GM12874 (cell line): ENCODE measurements at regions not wholly inside any gene's neighbourhood (a gene's known extent, or its start where the extent isn't known, plus 50 kb on each side); places are given as distances from the start of the nearest gene placed in this dataset.

Source experiments
- TF ChIP-seq, protein P1 (sequence below): IDR thresholded peaks from 2 replicates; pipeline ENCODE4 v1.5.1; 2011; ENCODE audit warnings: low read depth, mild to moderate bottlenecking, control low read depth, low read length, moderate library complexity; ENCODE audit not compliant: insufficient read depth

DNA sequence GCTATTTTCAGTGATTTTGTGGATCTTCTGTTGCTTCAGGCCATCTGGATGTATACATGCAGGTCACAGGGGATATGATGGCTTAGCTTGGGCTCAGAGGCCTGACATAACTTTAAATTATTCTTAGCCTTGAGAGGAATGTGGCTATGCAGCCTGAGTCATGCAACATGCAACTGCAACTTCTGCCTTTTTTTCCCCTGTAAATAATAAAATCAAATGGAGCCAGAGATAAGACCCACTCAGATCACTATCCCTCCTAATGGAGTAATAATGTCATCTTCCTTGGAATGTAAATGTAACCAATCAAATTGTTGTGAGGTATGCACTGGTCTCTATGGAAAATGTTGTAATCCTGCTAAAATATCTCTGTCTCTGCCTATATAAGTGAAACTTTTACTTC is 54.9 kb downstream of the MAGEB17 start:
- TF ChIP-seq, protein P1, sequence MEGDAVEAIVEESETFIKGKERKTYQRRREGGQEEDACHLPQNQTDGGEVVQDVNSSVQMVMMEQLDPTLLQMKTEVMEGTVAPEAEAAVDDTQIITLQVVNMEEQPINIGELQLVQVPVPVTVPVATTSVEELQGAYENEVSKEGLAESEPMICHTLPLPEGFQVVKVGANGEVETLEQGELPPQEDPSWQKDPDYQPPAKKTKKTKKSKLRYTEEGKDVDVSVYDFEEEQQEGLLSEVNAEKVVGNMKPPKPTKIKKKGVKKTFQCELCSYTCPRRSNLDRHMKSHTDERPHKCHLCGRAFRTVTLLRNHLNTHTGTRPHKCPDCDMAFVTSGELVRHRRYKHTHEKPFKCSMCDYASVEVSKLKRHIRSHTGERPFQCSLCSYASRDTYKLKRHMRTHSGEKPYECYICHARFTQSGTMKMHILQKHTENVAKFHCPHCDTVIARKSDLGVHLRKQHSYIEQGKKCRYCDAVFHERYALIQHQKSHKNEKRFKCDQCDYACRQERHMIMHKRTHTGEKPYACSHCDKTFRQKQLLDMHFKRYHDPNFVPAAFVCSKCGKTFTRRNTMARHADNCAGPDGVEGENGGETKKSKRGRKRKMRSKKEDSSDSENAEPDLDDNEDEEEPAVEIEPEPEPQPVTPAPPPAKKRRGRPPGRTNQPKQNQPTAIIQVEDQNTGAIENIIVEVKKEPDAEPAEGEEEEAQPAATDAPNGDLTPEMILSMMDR = no peak

DNA sequence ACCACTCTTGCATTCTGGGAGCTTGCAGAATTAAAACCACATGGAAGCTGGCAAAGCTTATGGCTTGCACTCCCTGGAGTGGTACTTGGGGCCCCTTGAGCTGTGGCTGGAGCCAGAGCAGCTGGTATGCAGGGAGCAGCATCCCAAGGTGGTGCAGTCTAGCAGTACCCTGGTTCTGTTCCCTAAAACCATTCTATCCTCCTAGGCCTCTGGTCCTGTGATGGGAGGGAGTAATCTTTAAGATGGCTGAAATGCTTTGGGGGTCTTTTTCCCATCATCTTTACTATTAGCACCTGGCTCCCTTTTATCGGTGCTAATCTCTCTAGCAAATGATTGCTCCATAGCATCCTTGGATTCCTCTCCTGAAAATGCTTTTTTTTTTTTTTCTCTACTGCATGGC is 56.1 kb downstream of the MAGEB17 start:
- TF ChIP-seq, protein P1 = no peak

DNA sequence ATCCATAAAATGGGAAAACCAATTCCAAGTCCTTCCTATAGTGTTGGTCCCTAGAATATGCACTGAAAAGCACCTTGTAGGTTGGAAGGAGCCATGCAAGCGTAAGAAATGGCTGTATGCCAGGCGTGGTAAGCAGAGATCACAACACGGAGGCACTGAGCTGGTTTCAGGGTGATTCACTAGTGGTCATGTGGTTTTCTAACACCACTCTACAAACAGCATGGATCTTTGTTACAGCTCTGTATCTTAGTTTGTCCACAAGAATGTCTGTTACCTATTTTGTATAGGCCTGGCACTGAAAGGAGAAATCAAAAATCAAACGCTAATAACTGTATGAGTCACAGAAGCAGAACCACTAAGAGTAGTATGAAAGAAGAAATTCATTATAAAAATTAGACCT is 71.9 kb downstream of the MAGEB17 start:
- TF ChIP-seq, protein P1 = no peak

DNA sequence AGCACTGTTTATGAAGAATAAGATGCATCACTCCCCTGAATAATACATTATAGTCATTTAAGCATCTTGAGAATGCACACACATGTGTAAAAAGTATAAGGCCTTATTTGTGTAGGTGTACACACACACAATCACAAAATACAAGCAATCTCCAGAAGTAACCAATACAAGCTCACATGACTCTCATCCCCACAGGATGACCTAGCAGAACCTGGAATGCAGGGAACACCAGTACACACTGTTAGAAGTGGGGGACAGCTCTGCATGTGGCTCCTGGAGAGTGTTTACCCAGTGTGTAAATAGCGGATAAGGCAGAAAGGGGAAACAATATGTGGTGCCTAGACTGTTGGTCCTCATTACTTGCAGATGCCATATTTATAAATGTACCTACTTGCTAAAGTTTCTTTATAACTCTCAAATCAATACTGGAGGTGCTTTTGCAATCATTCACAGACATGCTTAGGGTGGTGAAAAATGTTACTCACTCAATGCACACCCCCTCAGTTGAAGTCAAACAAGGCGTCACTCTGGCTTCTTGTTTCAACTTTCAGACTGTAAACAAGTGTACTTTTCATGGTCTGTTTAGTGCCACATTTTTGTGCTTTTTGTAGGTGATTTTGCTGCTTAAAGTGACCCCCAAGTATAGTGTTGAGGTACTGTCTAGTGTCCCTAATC is 73.1 kb downstream of the MAGEB17 start:
- TF ChIP-seq, protein P1 = no peak

DNA sequence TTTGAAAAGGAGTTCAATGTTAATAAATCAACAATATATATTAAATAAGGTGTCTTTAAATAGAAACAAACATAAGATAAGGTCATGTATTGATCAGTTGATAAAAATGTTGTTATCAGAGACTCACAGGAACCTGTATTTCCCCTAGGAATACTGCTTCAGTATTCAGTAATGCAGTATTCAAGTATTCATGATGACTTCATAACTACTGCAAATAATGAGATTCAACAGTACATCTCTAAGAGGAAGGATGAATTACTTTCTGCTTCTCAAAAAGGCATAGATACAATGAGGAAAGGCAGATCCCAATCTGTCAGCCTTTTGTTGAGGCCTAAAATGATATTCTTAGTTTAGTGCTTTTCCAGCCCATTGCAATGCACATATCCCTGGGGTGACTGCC is 73.7 kb downstream of the MAGEB17 start:
- TF ChIP-seq, protein P1 = no peak

DNA sequence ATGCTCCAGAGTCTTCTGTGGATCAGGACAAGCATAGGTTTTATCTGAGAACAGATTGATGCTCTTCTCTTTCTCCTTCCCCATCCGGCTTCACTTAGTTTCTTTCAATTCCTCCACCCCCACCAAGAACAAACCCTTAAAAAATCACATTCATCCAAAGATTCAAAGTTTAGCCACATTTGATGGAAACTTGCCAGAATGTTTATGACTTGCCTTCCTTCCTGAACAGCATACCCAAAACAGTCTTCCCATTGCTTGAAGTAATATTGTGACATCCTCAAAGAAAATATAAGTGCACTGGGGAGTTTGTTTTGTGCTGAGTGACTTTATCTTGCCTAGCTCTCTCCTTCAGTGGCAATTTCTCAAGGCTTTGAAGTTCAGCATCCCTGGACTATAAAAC is 83.0 kb downstream of the MAGEB17 start:
- TF ChIP-seq, protein P1 = no peak

DNA sequence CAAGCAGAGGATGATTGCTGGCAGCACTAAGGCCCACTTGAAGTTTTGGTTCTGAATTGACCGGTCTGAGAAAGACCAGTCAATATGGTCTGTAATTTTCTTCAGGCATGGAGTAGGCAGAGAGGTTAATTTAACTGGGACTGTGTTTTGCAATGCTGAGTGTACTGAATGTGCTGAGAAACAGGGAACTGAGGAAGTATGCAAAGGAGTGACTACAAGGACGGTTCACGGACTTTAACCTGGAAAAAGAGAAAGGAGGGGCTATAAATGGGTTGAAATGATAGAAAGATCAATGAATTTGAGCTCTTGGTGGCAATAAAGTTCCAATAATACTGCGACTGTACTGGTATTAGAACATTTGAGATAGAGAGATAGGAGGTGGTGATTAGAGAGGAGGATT is 84.5 kb downstream of the MAGEB17 start:
- TF ChIP-seq, protein P1 = no peak
